Pulmonary artery endothelial cell (primary cell): ENCODE measurements at regions not wholly inside any gene's neighbourhood (a gene's known extent, or its start where the extent isn't known, plus 50 kb on each side); places are given as distances from the start of the nearest gene placed in this dataset.

Experiments used
- DNase-seq: peaks from one replicate; pipeline ENCODE4 v3.0.0-alpha.2; 2011; ENCODE audit warnings: low read depth, low spot score

DNA sequence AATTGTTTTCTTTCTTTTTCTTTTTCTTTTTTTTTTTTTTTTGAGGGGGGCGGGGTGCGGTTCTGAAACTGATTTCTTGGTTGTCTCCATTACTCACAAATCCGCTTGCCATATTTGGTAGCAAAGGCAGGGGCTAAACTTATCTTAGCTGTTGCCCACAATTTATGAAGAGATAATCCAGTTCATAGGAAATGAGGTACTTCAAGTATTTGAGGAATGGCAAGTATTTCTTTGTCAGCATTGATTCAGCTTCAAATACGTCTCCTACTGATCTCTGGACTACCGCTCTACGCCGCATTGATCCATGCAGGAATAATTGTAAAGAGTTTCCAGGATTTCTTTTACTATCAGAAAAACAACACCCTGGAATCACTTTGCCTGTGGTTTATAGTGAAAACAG is 289.2 kb upstream of the DPYD start:
- DNase-seq: peak; percentile 90

DNA sequence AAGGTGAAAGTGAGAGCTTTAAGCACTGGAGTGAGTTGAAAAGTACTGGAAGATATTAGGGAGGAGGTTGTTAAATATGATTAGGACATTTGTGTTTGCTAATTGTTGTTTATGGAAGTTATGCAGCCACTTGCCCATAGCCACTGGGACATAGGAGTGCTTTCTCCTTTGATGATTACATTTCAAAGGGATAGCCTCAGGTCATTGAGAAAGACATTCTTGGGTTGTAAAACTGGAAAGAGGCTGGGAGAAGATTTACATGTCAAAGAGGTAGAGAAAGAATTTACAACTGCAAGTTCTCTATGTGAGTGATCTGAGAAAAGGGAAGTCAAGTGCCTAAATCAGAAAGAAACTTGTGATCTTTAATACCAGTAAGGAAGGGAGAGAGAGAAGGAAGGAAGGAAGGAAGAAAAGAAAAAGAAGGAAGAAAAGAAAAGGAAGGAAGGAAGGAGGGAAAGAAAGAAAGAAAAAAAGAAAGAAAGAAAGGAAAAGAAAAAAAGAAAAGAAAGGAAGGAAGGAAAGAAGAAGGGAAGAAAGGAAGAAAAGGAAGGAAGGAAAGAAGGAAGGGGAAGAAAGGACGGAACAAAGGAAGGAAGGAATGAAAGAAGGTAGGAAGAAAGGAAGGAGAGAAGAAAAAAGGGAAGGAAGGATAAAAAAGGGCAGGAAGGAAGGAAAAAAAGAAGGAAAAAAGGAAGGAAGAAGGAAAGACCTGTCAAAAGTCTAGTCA is 284.6 kb upstream of the DPYD start:
- DNase-seq: no peak

- no peak for DNase-seq
These were observed 282.6 kb upstream of the DPYD start for GRCh38 chr1:98203466-98203865.

DNA sequence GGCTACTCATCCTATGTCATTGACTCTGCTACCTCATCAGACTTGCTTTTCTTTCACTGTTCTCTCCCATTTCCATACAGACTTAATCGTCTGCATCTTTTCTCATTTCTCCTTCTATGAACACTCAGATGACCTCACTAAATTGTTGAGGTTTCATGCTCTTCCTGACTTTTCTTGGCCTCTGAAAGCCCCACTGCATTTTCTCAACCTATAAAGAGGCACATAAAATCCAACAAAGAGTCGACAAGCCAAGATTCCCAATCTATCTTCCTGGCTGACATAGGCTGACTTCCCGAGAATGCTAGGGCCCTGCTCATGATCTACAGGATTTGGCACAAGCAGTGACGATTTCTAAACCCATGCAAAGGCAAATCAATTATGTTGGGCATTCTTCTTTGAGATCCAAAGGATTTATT is 280.8 kb upstream of the DPYD start:
- DNase-seq: no peak

DNA sequence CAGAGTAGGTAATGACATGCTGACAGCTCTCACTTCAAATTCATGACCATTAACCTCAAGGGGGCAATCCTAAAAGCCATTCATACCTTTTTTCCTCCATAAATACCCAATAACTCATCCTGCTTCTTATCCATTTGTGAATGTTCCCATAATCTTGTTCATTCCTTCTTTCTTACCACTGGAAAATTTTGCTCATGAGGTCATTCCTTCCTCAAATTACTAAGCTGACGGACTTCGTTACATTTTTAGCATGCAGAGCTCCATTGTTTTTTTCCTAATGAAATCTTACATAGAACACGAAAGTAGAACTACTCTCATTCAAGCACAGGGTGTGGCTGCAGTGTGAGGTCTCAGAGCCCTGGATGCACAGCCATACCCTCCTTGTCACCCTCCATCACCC is 276.5 kb upstream of the DPYD start:
- DNase-seq: no peak

DNA sequence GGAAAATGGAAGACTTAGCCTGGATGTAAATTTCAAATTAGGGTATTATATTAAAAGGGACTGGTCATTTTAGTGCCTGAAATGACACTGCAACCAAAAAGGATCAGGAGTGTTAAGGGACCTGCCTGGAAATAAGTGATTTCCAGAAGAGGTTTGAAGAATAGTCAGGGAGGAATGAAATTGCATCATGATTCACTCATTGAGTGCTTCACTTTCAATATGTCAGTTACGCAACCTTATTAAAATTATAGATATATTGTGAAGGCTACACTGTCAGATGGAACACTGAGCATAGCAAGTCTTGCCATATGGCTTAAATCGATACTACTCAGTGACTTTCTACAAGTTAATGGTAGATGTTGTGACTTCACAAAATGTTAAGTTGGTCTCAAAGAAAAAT is 275.2 kb upstream of the DPYD start:
- no peak for DNase-seq

DNA sequence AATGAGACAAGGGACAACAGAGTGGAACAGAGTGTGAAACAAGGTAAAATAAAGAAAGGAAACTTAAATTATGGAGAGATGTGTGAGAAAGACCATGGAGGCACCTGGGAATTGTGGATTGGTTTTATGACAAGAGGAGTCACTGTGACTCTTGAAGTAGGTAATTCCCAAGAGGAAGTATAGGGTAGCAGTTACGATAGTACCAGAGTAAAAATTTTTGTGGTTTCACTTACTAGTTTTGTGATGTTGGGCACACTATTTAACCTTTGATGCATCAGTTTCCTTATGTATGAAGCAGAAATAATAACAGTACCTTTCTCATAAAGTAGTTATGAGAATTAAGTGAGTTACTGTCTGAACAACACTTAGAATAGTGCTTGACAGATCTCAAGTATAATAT is 267.9 kb upstream of the DPYD start:
- no peak for DNase-seq

GRCh38 chr1:98184856-98185255 is 264.0 kb upstream of the DPYD start:
- DNase-seq: no peak

DNA sequence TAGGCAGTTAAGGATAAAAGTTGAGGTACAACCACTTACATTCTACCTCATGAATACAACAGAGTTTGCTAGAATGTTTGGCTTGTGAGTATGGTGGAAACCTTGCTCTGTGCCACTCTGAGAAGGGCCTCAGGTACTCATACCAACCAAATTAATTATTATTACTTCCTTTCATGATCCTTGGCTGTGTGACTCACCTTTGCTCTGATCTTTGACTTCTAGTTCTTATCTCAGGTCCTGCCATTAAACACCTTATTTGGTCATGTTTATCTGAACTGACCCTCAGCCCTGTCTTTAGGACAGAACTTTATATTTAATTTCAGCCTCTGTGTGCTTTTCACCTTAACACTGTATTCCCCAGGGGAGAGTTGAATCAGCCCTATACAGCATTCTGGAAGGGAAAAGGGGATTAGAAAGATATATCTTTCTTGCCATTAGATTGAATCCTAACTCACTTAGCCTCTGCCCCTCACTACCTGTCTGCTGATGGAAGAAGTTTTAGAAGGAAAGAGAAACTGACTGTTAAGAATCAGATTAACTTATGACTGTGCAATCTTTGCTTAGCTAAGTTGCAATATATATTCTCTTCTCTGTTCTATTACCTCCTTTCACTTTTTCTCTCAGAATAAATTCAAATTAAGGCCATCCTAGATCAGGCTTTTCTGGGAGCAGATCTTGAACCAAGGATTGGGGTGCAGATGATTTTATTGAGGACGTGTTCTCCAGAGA is 260.4 kb upstream of the DPYD start:
- DNase-seq: no peak

DNA sequence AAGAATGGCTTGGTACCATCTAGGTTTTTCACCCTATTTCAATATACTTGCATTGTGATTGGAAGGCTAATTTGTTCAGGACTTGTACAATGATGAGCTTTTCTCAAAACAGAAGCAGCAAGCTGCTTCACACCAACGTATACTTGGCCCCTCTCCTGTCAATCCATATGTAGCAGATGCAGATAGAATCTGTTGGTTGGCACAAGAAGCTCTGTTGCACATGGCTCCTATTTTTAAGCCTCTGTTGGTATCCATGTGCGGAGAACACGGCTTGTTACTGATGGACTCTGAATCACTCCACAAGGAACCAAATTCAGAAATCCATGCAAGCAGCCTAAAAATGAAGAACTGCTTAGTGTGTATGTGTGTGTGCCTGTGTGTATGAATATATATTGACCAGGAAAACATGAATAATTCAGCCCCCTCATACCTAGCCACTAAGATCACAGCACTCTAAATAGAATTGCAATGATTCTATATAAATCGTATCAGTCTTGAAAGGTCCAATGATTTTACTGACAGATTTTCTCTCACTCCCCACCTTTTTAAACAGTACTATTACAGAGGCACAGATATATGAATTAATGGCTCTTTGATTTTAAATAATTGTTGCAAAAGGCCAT is 258.4 kb upstream of the DPYD start:
- no peak for DNase-seq

DNA sequence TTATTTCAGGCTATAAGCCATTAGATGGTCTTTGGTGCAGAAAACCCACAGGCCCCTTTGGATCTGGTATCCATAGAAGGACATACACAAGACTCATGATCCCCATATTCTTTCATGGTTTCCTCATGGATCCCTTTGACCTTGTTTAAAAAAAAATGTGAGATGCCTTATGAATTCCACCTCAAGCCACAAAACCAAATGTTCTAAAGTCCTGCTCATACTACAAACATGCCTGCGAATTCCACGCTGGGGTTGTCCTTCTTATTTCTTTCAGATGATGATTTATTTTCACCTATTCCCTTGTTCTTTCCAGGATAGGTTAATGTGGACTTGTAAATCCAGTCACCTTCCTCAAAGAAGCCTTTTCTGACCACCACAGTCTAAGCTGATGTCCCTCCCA is 256.9 kb upstream of the DPYD start:
- no peak for DNase-seq

DNA sequence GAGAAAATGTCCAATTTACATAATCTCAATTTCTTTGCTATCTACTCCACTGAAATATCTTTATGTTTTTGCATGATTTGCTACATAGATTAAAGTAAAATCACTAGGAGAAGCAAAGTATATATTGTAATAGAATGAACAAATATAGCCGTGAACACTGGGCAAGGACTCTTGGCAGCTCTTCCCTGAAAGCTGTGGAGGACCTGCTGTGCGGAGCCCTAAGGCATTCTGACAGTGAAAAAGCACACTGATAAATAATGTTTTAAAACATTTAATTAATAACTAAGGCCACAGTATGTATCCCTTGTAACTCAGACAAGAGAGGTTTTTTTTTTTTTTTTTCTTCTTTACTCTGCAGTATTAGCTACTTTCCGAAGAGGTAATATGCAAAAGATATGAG is 256.1 kb upstream of the DPYD start:
- no peak for DNase-seq

DNA sequence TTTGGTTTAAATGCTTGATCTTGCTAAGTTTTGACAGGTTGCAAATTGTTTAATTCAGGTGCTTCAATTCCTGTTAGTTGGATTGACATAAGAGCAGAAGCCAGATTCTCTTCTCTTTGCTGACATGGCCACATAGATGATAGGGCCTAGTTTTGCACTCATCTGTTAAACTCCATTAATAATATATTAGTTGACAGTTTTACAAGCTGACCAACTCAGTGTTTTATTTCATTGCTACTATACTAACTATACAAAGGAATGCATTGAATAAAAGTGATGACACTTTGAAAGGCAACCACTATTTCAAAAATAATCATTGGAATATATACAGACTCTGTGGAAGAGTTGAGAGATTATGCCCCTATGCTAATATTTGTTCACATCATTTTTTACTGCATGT is 255.6 kb upstream of the DPYD start:
- DNase-seq: no peak

DNA sequence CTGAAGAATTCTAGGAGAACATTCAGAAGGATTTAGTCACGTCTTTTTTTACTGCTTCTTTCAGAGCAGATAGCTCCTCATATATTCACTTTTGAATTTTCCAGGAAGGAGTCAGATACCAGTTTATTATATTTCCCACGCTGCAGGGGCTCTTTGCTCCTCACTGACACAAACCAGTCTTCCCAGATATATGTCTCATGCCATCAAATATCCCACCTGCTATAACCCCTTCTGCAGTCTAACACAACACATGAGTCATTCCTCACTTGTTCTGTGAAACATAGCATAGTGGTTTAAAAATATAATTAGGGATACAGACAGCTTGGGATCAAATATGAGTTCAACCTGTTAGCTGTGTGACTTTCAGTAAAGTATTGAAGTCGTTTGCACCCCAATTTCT is 251.7 kb upstream of the DPYD start:
- DNase-seq: no peak

DNA sequence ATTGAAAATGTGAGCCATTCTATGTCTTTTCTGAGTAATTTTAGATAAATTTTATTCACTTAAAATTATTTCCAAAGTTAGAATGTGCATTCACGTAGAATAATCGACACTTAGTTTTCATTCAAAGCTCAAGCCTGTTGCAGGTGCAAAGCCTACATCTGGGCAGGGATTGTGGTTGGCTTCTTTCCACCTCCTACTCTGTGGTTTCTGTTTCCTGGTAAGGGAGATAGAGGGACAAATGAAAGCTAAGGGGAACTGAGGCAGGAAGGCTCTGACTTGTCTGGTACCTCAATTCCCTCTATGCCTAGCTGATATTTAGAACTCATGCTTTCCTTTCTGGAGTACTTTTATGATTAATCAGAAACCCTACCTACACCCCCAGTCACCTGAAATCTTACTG is 251.2 kb upstream of the DPYD start:
- no peak for DNase-seq

- DNase-seq: no peak
These were observed 243.7 kb upstream of the DPYD start for GRCh38 chr1:98164509-98164908.

DNA sequence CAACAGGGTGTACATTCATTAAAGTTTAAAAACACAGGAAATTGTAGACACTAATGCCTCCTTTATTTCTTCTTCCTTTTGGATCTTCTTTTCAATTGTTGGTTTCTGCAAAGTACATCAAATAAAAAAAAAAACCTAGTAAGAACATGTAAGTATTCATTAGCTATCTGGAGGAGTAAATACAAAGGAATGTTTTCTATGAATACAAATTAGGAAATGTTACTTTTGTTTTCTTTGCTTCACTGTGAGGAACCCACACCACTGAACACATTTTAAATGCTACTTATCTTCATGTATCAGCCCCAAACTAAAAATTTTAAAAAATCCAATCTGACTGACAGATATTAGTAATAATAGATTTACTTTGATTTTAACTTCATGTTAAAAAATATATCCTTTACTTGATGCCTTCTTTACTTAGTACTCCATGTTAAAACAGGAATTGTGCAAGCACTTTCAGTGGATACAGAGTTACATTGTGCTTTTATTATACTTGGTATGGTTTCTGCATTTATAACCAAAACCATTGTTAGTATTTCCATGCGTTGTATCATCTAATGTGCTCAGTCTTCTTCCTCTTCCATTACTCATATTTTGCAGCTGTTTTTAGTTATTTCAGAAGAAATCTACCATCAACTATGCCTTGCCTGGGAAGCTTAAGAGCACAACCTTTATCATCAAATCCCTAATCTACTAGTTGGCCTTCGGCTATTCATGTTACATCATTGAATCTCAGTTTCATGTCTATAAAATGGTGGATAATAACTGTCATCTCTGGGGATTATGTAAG is 236.9 kb upstream of the DPYD start:
- DNase-seq: no peak

DNA sequence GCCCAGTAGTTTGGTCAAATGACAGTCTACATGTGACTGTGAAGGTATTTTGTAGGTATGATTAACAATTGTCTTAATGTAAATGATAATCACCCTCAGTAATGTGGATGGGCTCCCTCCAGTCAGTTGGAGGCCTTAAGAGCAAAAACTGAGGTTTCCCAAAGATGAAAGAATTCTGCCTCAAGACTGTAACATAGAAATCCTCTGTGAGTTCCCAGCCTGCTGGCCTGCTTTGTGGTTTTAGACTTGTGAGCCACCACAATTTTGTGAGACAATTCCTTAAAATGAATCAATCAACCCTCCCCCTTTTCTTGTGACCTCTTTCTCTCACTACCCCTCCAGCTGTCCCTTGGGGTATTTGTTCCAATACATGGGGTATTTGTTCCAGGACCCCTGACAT is 226.4 kb upstream of the DPYD start:
- DNase-seq: no peak

- no peak for DNase-seq
These were observed 224.8 kb upstream of the DPYD start for GRCh38 chr1:98145655-98146054.

- DNase-seq: no peak
These were observed 222.6 kb upstream of the DPYD start for GRCh38 chr1:98143403-98143802.

- no peak for DNase-seq
These were observed 212.3 kb upstream of the DPYD start for GRCh38 chr1:98133131-98133530.

DNA sequence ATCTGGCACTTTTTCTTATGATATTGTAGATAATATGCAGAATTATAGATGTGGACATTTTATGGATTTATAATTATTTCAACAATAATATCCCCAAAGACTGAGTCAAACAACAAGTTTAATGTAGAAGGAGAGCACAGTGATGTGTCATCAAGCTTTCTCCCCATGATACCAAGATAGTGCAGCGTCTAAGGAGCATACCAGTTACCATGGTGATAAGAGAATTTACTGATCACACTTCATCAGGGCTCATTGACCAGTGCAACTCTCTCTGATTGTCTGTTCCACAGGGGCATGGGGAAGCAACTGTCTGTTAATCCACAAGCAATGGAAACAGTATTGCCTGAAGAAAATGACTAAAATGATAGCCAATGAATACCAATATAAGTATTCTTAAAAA is 209.6 kb upstream of the DPYD start:
- DNase-seq: no peak
